22Rv1 (cell line): ENCODE measurements at regions not wholly inside any gene's neighbourhood (a gene's known extent, or its start where the extent isn't known, plus 50 kb on each side); places are given as distances from the start of the nearest gene placed in this dataset.

ENCODE experiments used
- H3K27ac ChIP-seq: fragments of 450-650 bp; 2 replicates; pipeline ENCODE4 v1.5.1; 2017
- CTCF ChIP-seq: fragments of 450-650 bp; IDR thresholded peaks from 2 replicates; pipeline ENCODE4 v1.5.1; 2017; ENCODE audit warnings: mild to moderate bottlenecking
- ZFX ChIP-seq: fragments of 450-650 bp; IDR thresholded peaks from 2 replicates; pipeline ENCODE4 v1.6.1; 2017; ENCODE audit warnings: antibody characterized with exemption, borderline replicate concordance

DNA sequence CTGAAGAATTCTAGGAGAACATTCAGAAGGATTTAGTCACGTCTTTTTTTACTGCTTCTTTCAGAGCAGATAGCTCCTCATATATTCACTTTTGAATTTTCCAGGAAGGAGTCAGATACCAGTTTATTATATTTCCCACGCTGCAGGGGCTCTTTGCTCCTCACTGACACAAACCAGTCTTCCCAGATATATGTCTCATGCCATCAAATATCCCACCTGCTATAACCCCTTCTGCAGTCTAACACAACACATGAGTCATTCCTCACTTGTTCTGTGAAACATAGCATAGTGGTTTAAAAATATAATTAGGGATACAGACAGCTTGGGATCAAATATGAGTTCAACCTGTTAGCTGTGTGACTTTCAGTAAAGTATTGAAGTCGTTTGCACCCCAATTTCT lies 251.7 kb upstream of the DPYD start:
- TF ChIP-seq ZFX (no peak), CTCF (no peak)
- H3K27ac ChIP-seq, result no peak overlapping the region

DNA sequence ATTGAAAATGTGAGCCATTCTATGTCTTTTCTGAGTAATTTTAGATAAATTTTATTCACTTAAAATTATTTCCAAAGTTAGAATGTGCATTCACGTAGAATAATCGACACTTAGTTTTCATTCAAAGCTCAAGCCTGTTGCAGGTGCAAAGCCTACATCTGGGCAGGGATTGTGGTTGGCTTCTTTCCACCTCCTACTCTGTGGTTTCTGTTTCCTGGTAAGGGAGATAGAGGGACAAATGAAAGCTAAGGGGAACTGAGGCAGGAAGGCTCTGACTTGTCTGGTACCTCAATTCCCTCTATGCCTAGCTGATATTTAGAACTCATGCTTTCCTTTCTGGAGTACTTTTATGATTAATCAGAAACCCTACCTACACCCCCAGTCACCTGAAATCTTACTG lies 251.2 kb upstream of the DPYD start:
- no peak for TF ChIP-seq ZFX
- TF ChIP-seq CTCF, result no peak
- H3K27ac ChIP-seq, result no peak overlapping the region

GRCh38 chr1:98164509-98164908 lies 243.7 kb upstream of the DPYD start:
- TF ChIP-seq CTCF (no peak), ZFX (no peak)
- H3K27ac ChIP-seq, result no peak overlapping the region

GRCh38 chr1:98157524-98158313 lies 236.9 kb upstream of the DPYD start:
- TF ChIP-seq CTCF, result no peak
- TF ChIP-seq ZFX, result no peak
- no peak overlapping the region for H3K27ac ChIP-seq

GRCh38 chr1:98147280-98147679 lies 226.4 kb upstream of the DPYD start:
- TF ChIP-seq CTCF (no peak), ZFX (no peak)
- no peak overlapping the region for H3K27ac ChIP-seq

- H3K27ac ChIP-seq, result no peak overlapping the region
- no peak for TF ChIP-seq CTCF
- TF ChIP-seq ZFX, result no peak
Measured at GRCh38 chr1:98145655-98146054, 224.8 kb upstream of the DPYD start.

- no peak for TF ChIP-seq ZFX
- no peak for TF ChIP-seq CTCF
- no peak overlapping the region for H3K27ac ChIP-seq
Measured at GRCh38 chr1:98143403-98143802, 222.6 kb upstream of the DPYD start.
